Liver (tissue), 7 donors: ENCODE measurements at regions not wholly inside any gene's neighbourhood (a gene's known extent, or its start where the extent isn't known, plus 50 kb on each side); places are given as distances from the start of the nearest gene placed in this dataset.

Experiments used
- DNase-seq: peaks from one replicate; pipeline ENCODE4 v3.0.0-alpha.2; 2017; ENCODE audit warnings: low spot score
- H3K27ac ChIP-seq, 2 donors: one replicate each; pipeline ENCODE4 v1.7.0; 2013; ENCODE audit warnings: inconsistent platforms in 2 of 2, low read length in 2 of 2, control low read depth in 1 of 2, low read depth in 1 of 2, mild to moderate bottlenecking in 1 of 2
- H3K27me3 ChIP-seq, 4 donors: one replicate each; pipeline versions ENCODE4 v1.6.1 to v1.7.0; 2013; ENCODE audit warnings: low read length in 3 of 4, inconsistent platforms in 1 of 4, mild to moderate bottlenecking in 1 of 4, moderate library complexity in 1 of 4; ENCODE audit not compliant: control insufficient read depth in 4 of 4, insufficient read depth in 4 of 4
- H3K36me3 ChIP-seq, 4 donors: one replicate each; pipeline versions ENCODE4 v1.6.1 to v1.7.0; 2013; ENCODE audit warnings: low read length in 3 of 4, mild to moderate bottlenecking in 3 of 4, low read depth in 1 of 4, moderate library complexity in 1 of 4; ENCODE audit not compliant: control insufficient read depth in 4 of 4, insufficient read depth in 3 of 4
- H3K4me1 ChIP-seq, 4 donors: one replicate each; pipeline versions ENCODE4 v1.6.1 to v1.7.0; 2013; ENCODE audit warnings: low read length in 3 of 4, mild to moderate bottlenecking in 3 of 4, moderate library complexity in 1 of 4; ENCODE audit not compliant: control insufficient read depth in 4 of 4, insufficient read depth in 4 of 4
- H3K4me3 ChIP-seq, 3 donors: one replicate each; pipeline versions ENCODE4 v1.6.1 to v1.7.0; 2013; ENCODE audit warnings: low read length in 3 of 3, control low read depth in 1 of 3, low read depth in 1 of 3, mild to moderate bottlenecking in 1 of 3
- H3K9ac ChIP-seq, 2 donors: one replicate each; pipeline ENCODE4 v1.7.0; 2013; ENCODE audit warnings: low read length in 2 of 2, mild to moderate bottlenecking in 2 of 2, moderate library complexity in 2 of 2, control low read depth in 1 of 2, low read depth in 1 of 2
- H3K9me3 ChIP-seq, 4 donors: one replicate each; pipeline versions ENCODE4 v1.6.1 to v1.7.0; 2013; ENCODE audit warnings: low read length in 3 of 4; ENCODE audit not compliant: control insufficient read depth in 4 of 4
- EGR1 ChIP-seq, 2 donors: IDR thresholded peaks; 2 replicates each; pipeline ENCODE4 v1.6.1; 2016 to 2018; ENCODE audit warnings: antibody characterized with exemption in 2 of 2, low read depth in 2 of 2
- FOXA1 ChIP-seq: IDR thresholded peaks from 2 replicates; pipeline ENCODE4 v1.6.1; 2016; ENCODE audit warnings: antibody characterized with exemption
- FOXA2 ChIP-seq: IDR thresholded peaks from 2 replicates; pipeline ENCODE4 v1.6.1; 2016; ENCODE audit warnings: antibody characterized with exemption
- NR2F2 ChIP-seq: IDR thresholded peaks from 2 replicates; pipeline ENCODE4 v1.6.1; 2016; ENCODE audit warnings: antibody characterized with exemption
- RXRA ChIP-seq, 2 donors: IDR thresholded peaks; 2 replicates each; pipeline ENCODE4 v1.6.1; 2017 to 2018; ENCODE audit warnings: antibody characterized with exemption in 2 of 2, mild to moderate bottlenecking in 1 of 2
- SP1 ChIP-seq: IDR thresholded peaks from 2 replicates; pipeline ENCODE4 v1.6.1; 2018; ENCODE audit warnings: antibody characterized with exemption, mild to moderate bottlenecking
- TAF1 ChIP-seq: conservative IDR thresholded peaks from 2 replicates; pipeline ENCODE4 v1.6.1; 2016; ENCODE audit warnings: antibody characterized with exemption, mild to moderate bottlenecking
- YY1 ChIP-seq: IDR thresholded peaks from 2 replicates; pipeline ENCODE4 v1.6.1; 2016; ENCODE audit warnings: antibody characterized with exemption, mild to moderate bottlenecking
- WGBS: extraction: QIAGEN DNeasy Blood & Tissue Kit; methylation state at CpG from one replicate; pipeline ENCODE4 v1.1.7; 2013; 5-methylcytosine and 5-hydroxymethylcytosine counted together
- TF ChIP-seq, protein P1 (sequence below): IDR thresholded peaks from 2 replicates; pipeline ENCODE4 v1.6.1; 2016; ENCODE audit warnings: antibody characterized with exemption, mild to moderate bottlenecking
- TF ChIP-seq, protein P2 (sequence below): IDR thresholded peaks from 2 replicates; pipeline ENCODE4 v1.6.1; 2016; ENCODE audit warnings: antibody characterized with exemption
- TF ChIP-seq, protein P3 (sequence below): IDR thresholded peaks from 2 replicates; pipeline ENCODE4 v1.6.1; 2016; ENCODE audit warnings: antibody characterized with exemption
- donor health status: healthy.
- donor health status: healthy.
- donor health status: healthy.
- donor health status: healthy.

DNA sequence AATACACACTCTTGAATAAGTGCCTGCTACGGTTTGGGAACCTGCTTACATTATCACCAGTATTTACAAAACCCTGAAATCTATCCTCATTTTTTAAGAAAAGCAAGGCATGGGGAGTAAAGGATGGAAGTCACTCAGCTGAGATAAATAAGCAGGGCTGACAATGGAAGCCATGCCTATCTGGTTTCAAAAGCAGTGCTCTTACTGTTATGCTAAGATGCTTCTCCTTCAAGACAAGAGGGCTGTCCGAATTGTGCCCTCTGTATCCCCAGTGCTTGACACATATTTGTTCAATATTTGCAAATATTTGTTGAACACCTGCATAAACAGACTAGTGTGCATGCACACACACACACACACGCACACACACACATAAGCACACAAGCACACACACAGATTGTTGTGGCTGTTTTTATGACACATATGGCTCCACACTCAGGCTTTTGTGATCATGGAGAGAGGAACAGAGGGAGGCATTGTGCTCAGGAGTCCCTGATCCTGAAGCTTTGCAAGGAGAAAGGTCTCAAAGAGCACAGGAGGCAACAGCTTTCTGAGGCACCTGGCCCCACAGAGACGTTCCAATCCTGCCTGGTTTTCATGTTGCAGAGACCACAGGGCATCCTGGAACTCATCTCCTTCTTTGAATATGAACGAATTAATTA, 401.6 kb upstream of the CDH11 start:
- TF ChIP-seq FOXA2 (no peak), YY1 (no peak), RXRA (IDR thresholded peaks at IDR 0.05) (no peak)
- TF ChIP-seq, protein P1, sequence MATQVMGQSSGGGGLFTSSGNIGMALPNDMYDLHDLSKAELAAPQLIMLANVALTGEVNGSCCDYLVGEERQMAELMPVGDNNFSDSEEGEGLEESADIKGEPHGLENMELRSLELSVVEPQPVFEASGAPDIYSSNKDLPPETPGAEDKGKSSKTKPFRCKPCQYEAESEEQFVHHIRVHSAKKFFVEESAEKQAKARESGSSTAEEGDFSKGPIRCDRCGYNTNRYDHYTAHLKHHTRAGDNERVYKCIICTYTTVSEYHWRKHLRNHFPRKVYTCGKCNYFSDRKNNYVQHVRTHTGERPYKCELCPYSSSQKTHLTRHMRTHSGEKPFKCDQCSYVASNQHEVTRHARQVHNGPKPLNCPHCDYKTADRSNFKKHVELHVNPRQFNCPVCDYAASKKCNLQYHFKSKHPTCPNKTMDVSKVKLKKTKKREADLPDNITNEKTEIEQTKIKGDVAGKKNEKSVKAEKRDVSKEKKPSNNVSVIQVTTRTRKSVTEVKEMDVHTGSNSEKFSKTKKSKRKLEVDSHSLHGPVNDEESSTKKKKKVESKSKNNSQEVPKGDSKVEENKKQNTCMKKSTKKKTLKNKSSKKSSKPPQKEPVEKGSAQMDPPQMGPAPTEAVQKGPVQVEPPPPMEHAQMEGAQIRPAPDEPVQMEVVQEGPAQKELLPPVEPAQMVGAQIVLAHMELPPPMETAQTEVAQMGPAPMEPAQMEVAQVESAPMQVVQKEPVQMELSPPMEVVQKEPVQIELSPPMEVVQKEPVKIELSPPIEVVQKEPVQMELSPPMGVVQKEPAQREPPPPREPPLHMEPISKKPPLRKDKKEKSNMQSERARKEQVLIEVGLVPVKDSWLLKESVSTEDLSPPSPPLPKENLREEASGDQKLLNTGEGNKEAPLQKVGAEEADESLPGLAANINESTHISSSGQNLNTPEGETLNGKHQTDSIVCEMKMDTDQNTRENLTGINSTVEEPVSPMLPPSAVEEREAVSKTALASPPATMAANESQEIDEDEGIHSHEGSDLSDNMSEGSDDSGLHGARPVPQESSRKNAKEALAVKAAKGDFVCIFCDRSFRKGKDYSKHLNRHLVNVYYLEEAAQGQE: no peak
- TF ChIP-seq, protein P2, sequence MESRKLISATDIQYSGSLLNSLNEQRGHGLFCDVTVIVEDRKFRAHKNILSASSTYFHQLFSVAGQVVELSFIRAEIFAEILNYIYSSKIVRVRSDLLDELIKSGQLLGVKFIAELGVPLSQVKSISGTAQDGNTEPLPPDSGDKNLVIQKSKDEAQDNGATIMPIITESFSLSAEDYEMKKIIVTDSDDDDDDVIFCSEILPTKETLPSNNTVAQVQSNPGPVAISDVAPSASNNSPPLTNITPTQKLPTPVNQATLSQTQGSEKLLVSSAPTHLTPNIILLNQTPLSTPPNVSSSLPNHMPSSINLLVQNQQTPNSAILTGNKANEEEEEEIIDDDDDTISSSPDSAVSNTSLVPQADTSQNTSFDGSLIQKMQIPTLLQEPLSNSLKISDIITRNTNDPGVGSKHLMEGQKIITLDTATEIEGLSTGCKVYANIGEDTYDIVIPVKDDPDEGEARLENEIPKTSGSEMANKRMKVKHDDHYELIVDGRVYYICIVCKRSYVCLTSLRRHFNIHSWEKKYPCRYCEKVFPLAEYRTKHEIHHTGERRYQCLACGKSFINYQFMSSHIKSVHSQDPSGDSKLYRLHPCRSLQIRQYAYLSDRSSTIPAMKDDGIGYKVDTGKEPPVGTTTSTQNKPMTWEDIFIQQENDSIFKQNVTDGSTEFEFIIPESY: no peak
- H3K9me3 ChIP-seq: peaks cover 0 to 7% (median 1%) of the 10 kb centered on the region in 4 donors
- H3K9ac ChIP-seq: no peak overlapping the region
- no peak overlapping the region for H3K4me3 ChIP-seq
- WGBS: 48% methylated on average over 5 of the region's 5 CpGs
- no peaks in the 10 kb centered on the region for H3K4me1 ChIP-seq
- H3K27ac ChIP-seq: no peak overlapping the region
- no peaks in the 10 kb centered on the region for H3K36me3 ChIP-seq
- no peak for DNase-seq
- H3K27me3 ChIP-seq: no peaks in the 10 kb centered on the region

DNA sequence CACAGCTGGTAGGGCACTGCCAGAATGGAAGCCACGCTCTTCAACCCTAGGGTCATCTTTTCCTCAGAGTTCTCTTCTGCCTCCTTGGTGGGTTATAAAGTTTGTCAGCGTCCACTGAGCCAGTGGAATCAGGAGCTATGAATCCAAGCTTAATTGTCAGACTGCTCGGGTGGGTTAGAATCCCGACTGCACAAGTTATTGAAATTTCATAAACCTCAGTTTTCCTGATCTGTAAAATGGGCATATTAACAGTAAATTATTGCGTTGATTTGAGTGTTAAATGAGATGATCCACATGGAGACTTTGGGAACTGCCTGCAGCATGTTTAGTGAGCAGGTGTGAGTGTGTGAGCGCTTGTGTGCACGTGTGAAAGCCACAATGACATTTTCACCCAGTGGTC, 400.5 kb upstream of the CDH11 start:
- Histone ChIP-seq H3K9ac (no peak overlapping the region), H3K9me3 (peaks cover 0 to 3% (median under 1%) of the 10 kb centered on the region in 4 donors), H3K4me3 (no peak overlapping the region), H3K27me3 (no peaks in the 10 kb centered on the region), H3K27ac (no peak overlapping the region), H3K36me3 (no peaks in the 10 kb centered on the region), H3K4me1 (no peaks in the 10 kb centered on the region)
- no peak for DNase-seq
- no peak for TF ChIP-seq SP1
- TF ChIP-seq FOXA1: no peak
- TF ChIP-seq TAF1: no peak
- TF ChIP-seq FOXA2: no peak
- TF ChIP-seq, protein P2: no peak
- TF ChIP-seq, protein P3, sequence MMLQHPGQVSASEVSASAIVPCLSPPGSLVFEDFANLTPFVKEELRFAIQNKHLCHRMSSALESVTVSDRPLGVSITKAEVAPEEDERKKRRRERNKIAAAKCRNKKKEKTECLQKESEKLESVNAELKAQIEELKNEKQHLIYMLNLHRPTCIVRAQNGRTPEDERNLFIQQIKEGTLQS: no peak
- TF ChIP-seq YY1: no peak
- TF ChIP-seq EGR1 (IDR thresholded peaks at IDR 0.05; ENCODE audit: low read depth in 2 of 2): no peak
- no peak for TF ChIP-seq NR2F2
- TF ChIP-seq, protein P1: no peak
- 75% methylated on average over 7 of the region's 7 CpGs for WGBS
